Mucosa of rectum (tissue), 2 donors: ENCODE measurements at regions not wholly inside any gene's neighbourhood (a gene's known extent, or its start where the extent isn't known, plus 50 kb on each side); places are given as distances from the start of the nearest gene placed in this dataset.

Source experiments
- H3K27ac ChIP-seq, 2 donors: one replicate each; pipeline ENCODE4 v1.7.0; 2013; ENCODE audit warnings: inconsistent platforms in 2 of 2, low read depth in 2 of 2, low read length in 2 of 2
- H3K27me3 ChIP-seq, 2 donors: one replicate each; pipeline ENCODE4 v1.7.0; 2013; ENCODE audit warnings: low read length in 2 of 2; ENCODE audit not compliant: control insufficient read depth in 2 of 2, insufficient read depth in 2 of 2
- H3K36me3 ChIP-seq, 2 donors: one replicate each; pipeline ENCODE4 v1.7.0; 2013; ENCODE audit warnings: low read length in 2 of 2; ENCODE audit not compliant: control insufficient read depth in 2 of 2, insufficient read depth in 2 of 2
- H3K4me1 ChIP-seq, 2 donors: one replicate each; pipeline ENCODE4 v1.7.0; 2013; ENCODE audit warnings: low read length in 2 of 2, mild to moderate bottlenecking in 1 of 2; ENCODE audit not compliant: control insufficient read depth in 2 of 2, insufficient read depth in 2 of 2
- H3K4me3 ChIP-seq, 2 donors: one replicate each; pipeline ENCODE4 v1.7.0; 2013; ENCODE audit warnings: low read length in 2 of 2
- H3K9ac ChIP-seq, 2 donors: one replicate each; pipeline ENCODE4 v1.7.0; 2013; ENCODE audit warnings: low read length in 2 of 2, low read depth in 1 of 2, mild to moderate bottlenecking in 1 of 2
- H3K9me3 ChIP-seq, 2 donors: one replicate each; pipeline ENCODE4 v1.7.0; 2013; ENCODE audit warnings: low read length in 2 of 2; ENCODE audit not compliant: control insufficient read depth in 2 of 2
- donor health status: healthy.
- donor health status: Normal muscosa, but diverticular disease.

DNA sequence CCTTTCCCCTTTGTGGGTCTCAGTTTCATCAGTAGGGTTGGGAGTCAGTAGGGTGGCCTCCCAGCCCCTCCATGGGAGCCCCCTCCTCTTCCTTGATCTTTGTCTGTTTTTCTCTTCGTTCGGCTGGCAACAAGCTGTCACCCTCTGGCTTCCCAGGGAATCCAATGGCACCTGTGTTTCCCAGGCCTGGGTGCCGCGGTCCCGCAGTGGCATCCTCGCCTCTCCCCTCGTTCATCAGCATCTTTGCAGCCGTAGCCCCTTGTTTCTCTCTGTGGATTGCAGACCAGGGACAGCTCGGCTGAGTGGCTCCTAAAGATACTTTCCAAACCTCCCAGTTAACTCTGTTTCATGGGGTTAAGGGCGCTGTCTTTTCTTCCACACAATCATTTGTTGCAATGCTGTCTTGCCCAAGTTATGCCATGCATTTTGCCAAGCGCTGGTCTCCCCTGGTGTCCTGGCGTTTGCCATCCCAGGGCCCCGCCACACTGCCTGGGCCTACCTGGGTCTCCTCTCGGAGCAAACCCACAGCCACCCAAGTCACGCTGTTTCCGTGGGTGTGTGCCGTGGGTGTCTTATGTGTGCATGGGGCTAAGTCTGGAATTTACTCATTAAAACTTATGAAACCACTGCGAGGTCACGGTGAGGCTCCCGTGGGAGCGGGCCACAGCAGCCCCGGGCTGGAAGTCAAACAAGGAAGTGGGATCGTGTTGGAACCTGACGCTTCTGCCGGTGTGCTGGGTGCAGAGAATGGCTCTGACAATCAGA is 189.4 kb upstream of the SHH start:
- peaks cover 4 to 26% of the 10 kb centered on the region in 2 donors for H3K27me3 ChIP-seq
- no peaks in the 10 kb centered on the region for H3K9me3 ChIP-seq
- peaks cover 0 to 7% of the 10 kb centered on the region in 2 donors for H3K4me1 ChIP-seq
- no peak overlapping the region for H3K4me3 ChIP-seq
- H3K27ac ChIP-seq = no peak overlapping the region
- H3K9ac ChIP-seq = no peak overlapping the region
- H3K36me3 ChIP-seq = no peaks in the 10 kb centered on the region

GRCh38 chr7:156000601-156001396 is 188.5 kb upstream of the SHH start:
- H3K27ac ChIP-seq = no peak overlapping the region

GRCh38 chr7:155999631-156000489 is 187.6 kb upstream of the SHH start:
- H3K4me3 ChIP-seq = no peak overlapping the region
- H3K36me3 ChIP-seq = no peaks in the 10 kb centered on the region
- H3K4me1 ChIP-seq = peaks cover 0 to 7% of the 10 kb centered on the region in 2 donors
- no peak overlapping the region for H3K27ac ChIP-seq
- no peaks in the 10 kb centered on the region for H3K9me3 ChIP-seq
- peaks cover 4 to 24% of the 10 kb centered on the region in 2 donors for H3K27me3 ChIP-seq
- H3K9ac ChIP-seq = no peak overlapping the region

More at GRCh38 chr7:156000601-156001396, 188.5 kb upstream of the SHH start:
- peaks cover 0 to 7% of the 10 kb centered on the region in 2 donors for H3K4me1 ChIP-seq
- H3K4me3 ChIP-seq = no peak overlapping the region
- H3K27me3 ChIP-seq = peaks cover 4 to 26% of the 10 kb centered on the region in 2 donors
- no peaks in the 10 kb centered on the region for H3K9me3 ChIP-seq
- no peaks in the 10 kb centered on the region for H3K36me3 ChIP-seq
- no peak overlapping the region for H3K9ac ChIP-seq

- H3K4me1 ChIP-seq = peaks cover 0 to 7% of the 10 kb centered on the region in 2 donors
- no peak overlapping the region for H3K27ac ChIP-seq
- H3K4me3 ChIP-seq = no peak overlapping the region
- H3K9me3 ChIP-seq = no peaks in the 10 kb centered on the region
- no peak overlapping the region for H3K9ac ChIP-seq
- no peaks in the 10 kb centered on the region for H3K36me3 ChIP-seq
- peaks cover 4 to 17% of the 10 kb centered on the region in 2 donors for H3K27me3 ChIP-seq
These were observed 186.7 kb upstream of the SHH start for GRCh38 chr7:155998766-155999630.

DNA sequence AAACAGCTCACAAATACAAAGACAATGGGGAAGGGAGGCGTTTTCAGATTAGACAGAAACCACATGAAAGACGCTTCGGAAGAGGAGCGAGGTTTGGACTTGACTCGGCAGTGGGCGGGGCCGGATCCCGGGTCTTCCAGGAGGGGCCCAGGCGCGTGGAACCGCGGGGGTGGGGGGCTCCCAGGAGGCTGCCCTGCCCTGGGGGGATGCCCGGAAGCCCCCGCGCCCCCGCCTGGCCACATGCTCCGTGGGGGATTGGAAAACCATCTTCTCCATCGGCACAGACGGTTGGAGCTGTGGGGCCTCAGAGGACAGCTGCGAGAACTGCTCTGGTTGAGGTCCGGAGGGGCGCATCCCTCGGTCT is 186.0 kb upstream of the SHH start:
- no peak overlapping the region for H3K27ac ChIP-seq
- H3K27me3 ChIP-seq = peaks cover 4 to 17% of the 10 kb centered on the region in 2 donors
- no peak overlapping the region for H3K4me3 ChIP-seq

DNA sequence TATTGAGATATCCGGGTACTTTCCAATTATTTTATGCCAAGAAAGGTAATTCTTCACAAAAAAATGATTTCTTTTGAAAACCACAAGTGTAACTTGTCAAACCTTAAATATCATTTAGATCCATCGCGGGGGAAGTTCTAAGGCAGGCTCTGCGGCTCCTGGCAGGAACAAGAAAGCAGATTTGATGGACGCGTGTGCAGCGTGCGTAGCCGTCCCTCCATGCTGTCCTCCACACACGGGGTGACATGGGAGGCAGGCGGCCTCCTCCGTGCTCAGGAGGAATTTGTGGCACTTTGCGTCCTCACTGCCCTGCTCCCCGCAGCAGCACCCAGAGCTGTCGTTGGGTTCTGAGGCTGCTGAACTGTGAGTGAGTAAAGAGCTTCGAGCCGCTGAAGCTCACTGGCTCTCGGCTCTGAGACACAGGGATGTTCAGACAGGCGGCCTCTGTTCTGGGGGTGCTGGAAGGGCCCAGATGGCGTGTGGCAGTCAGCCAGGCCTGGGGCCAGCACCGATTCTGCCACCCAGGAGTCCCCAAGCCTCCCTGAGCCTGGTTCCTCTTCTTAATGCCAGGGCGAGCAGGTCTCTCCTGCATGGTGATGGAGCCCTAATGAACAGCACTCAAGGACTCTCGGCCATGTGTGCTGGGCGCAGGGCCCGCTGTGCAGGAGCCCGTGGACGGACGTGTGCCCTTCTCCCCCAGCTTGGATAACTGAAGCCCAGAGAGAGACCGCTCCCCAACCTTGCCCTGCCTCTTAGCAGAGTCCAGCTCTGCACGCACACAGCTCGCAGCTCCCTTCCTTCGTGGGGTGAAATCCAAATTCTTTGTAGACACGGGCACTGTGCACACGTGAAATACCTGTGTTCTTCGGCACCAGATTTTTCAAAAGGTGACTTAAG is 185.4 kb upstream of the SHH start:
- H3K9ac ChIP-seq = no peak overlapping the region
- H3K27me3 ChIP-seq = peaks cover 4 to 17% of the 10 kb centered on the region in 2 donors
- H3K9me3 ChIP-seq = no peaks in the 10 kb centered on the region
- H3K4me3 ChIP-seq = no peak overlapping the region
- H3K27ac ChIP-seq = no peak overlapping the region
- H3K4me1 ChIP-seq = peaks cover 0 to 4% of the 10 kb centered on the region in 2 donors
- H3K36me3 ChIP-seq = no peaks in the 10 kb centered on the region

More for the DNA sequence above, 186.0 kb upstream of the SHH start:
- no peak overlapping the region for H3K9ac ChIP-seq
- no peaks in the 10 kb centered on the region for H3K9me3 ChIP-seq
- no peaks in the 10 kb centered on the region for H3K36me3 ChIP-seq
- peaks cover 0 to 7% of the 10 kb centered on the region in 2 donors for H3K4me1 ChIP-seq

GRCh38 chr7:155996718-155997280 is 184.5 kb upstream of the SHH start:
- H3K4me1 ChIP-seq = peaks cover 0 to 4% of the 10 kb centered on the region in 2 donors

DNA sequence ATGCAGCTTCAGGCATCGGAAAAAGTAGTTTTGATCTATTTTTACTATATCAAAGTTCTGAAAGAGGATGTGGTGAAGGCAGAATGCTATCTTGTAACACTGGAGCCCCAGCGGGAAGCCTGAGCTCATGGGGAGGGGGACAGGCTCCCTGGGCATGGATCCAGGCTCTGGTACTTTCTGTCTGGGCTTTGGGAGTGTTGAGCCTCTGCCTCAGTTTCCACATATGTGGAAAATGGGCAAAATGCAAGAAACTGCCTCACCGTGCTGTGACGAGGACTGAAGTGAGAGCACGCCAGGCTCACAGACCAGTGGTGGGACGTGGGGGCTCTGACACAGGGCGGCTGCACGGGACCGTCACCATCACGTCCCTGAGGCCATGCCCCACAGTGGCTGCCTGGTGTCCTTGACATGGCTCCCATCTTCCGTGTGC is 182.9 kb upstream of the SHH start:
- H3K9me3 ChIP-seq = no peaks in the 10 kb centered on the region
- no peak overlapping the region for H3K9ac ChIP-seq
- peaks cover 4 to 17% of the 10 kb centered on the region in 2 donors for H3K27me3 ChIP-seq
- no peaks in the 10 kb centered on the region for H3K36me3 ChIP-seq
- peaks cover 0 to 4% of the 10 kb centered on the region in 2 donors for H3K4me1 ChIP-seq
- H3K27ac ChIP-seq = no peak overlapping the region
- no peak overlapping the region for H3K4me3 ChIP-seq

More at GRCh38 chr7:155996718-155997280, 184.5 kb upstream of the SHH start:
- no peak overlapping the region for H3K9ac ChIP-seq
- H3K36me3 ChIP-seq = no peaks in the 10 kb centered on the region
- H3K27ac ChIP-seq = no peak overlapping the region
- H3K27me3 ChIP-seq = peaks cover 4 to 17% of the 10 kb centered on the region in 2 donors
- no peaks in the 10 kb centered on the region for H3K9me3 ChIP-seq
- H3K4me3 ChIP-seq = no peak overlapping the region
